ENCODE measurements at regions not wholly inside any gene's neighbourhood (a gene's known extent, or its start where the extent isn't known, plus 50 kb on each side); places are given as distances from the start of the nearest gene placed in this dataset.
"Not testable (repeated sequence)": the region's sequence is repeated elsewhere in the genome, so short reads cannot be mapped to it uniquely, and the experiment has no call there.

GRCh38 chr3:194884649-194885315, 199.1 kb downstream of the FAM43A start:
- no peak for DNase-seq (ENCODE audit: low spot score)

- no peak for DNase-seq (ENCODE audit: low spot score)
These were observed 200.1 kb downstream of the FAM43A start for GRCh38 chr3:194885766-194886165.

GRCh38 chr3:194886836-194887235, 201.2 kb downstream of the FAM43A start:
- DNase-seq (ENCODE audit: low spot score) = no peak

- DNase-seq (ENCODE audit: low spot score) = not testable (repeated sequence)
These were observed 202.4 kb downstream of the FAM43A start for GRCh38 chr3:194888062-194888461.

- no peak for DNase-seq (ENCODE audit: low spot score)
These were observed 203.2 kb downstream of the FAM43A start for GRCh38 chr3:194888916-194889315.

- no peak for DNase-seq (ENCODE audit: low spot score)
These were observed 204.4 kb downstream of the FAM43A start for GRCh38 chr3:194890091-194890490.

GRCh38 chr3:194893121-194893987, 207.7 kb downstream of the FAM43A start:
- DNase-seq (ENCODE audit: low spot score) = no peak

- no peak for DNase-seq (ENCODE audit: low spot score)
These were observed 208.9 kb downstream of the FAM43A start for GRCh38 chr3:194894538-194894937.

- no peak for DNase-seq (ENCODE audit: low spot score)
These were observed 215.3 kb downstream of the FAM43A start for GRCh38 chr3:194900854-194901522.

GRCh38 chr3:194903447-194903846, 217.8 kb downstream of the FAM43A start:
- DNase-seq (ENCODE audit: low spot score) = not testable (repeated sequence)

- DNase-seq (ENCODE audit: low spot score) = not testable (repeated sequence)
These were observed 219.3 kb downstream of the FAM43A start for GRCh38 chr3:194904999-194905398.

GRCh38 chr3:194905696-194906095, 220.0 kb downstream of the FAM43A start:
- no peak for DNase-seq (ENCODE audit: low spot score)

- DNase-seq (ENCODE audit: low spot score) = peak; percentile 97
These were observed 220.5 kb downstream of the FAM43A start for GRCh38 chr3:194906229-194906629.

GRCh38 chr3:194906970-194907629, 221.4 kb downstream of the FAM43A start:
- DNase-seq (ENCODE audit: low spot score) = peak; percentile 94

- DNase-seq (ENCODE audit: low spot score) = no peak
These were observed 222.1 kb downstream of the FAM43A start for GRCh38 chr3:194907811-194908210.

GRCh38 chr3:194908496-194908895, 222.8 kb downstream of the FAM43A start:
- DNase-seq (ENCODE audit: low spot score) = no peak

GRCh38 chr3:194908972-194909371, 223.3 kb downstream of the FAM43A start:
- DNase-seq (ENCODE audit: low spot score) = no peak

- no peak for DNase-seq (ENCODE audit: low spot score)
These were observed 224.8 kb downstream of the FAM43A start for GRCh38 chr3:194910414-194910984.

GRCh38 chr3:194913316-194913715, 227.6 kb downstream of the FAM43A start:
- DNase-seq (ENCODE audit: low spot score) = no peak

- DNase-seq (ENCODE audit: low spot score) = not testable (repeated sequence)
These were observed 239.2 kb downstream of the FAM43A start for GRCh38 chr3:194924889-194925288.

- no peak for DNase-seq (ENCODE audit: low spot score)
These were observed 239.9 kb downstream of the FAM43A start for GRCh38 chr3:194925614-194926013.

GRCh38 chr3:194928227-194928626, 242.5 kb downstream of the FAM43A start:
- DNase-seq (ENCODE audit: low spot score) = peak; percentile 36

Data from COLO829 (cell line).